Panc1 (cell line): ENCODE measurements at regions not wholly inside any gene's neighbourhood (a gene's known extent, or its start where the extent isn't known, plus 50 kb on each side); places are given as distances from the start of the nearest gene placed in this dataset.

Experiments used
- ATAC-seq: fragments of 200-7000 bp; cut with Tn5 transposase; 2 replicates; pipeline ENCODE4 v1.9.1; 2020; ENCODE audit warnings: mild to moderate bottlenecking, moderate library complexity
- BruUV-seq: library from RNA; stranded (reverse); fragments of 400-500 nt; replicated peaks from 2 replicates; lab custom pipeline; 2021; lab: Mats Ljungman, UMichigan
- CTCF ChIA-PET: fragments of 300-600 bp; sonication (Branson Sonifier 250); formaldehyde crosslinking; loops from one replicate; lab custom pipeline; 2022; ENCODE audit warnings: antibody characterized with exemption; lab: Charles Lee
- POLR2A ChIA-PET: fragments of 300-600 bp; sonication (Branson Sonifier 250); formaldehyde crosslinking; loops from one replicate; lab custom pipeline; 2022; ENCODE audit warnings: antibody characterized with exemption; lab: Charles Lee
- DNase-seq: peaks from one replicate; pipeline ENCODE4 v3.0.0-alpha.2; 2010; ENCODE audit warnings: low read depth, low spot score
- H3K27ac ChIP-seq: 2 replicates; pipeline ENCODE4 v1.5.1; 2011; ENCODE audit warnings: mild to moderate bottlenecking, low read length, inconsistent platforms
- H3K27me3 ChIP-seq: fragments of 200-500 bp; sonication (Bioruptor generic); 2 replicates; pipeline ENCODE4 v1.6.0; 2014; ENCODE audit warnings: low read length, inconsistent platforms; ENCODE audit not compliant: control insufficient read depth, insufficient read depth
- H3K36me3 ChIP-seq: fragments of 200-500 bp; sonication (Bioruptor generic); 2 replicates; pipeline ENCODE4 v1.5.1; 2014; ENCODE audit warnings: inconsistent platforms, mild to moderate bottlenecking, low read length, moderate library complexity; ENCODE audit not compliant: control insufficient read depth, insufficient read depth
- H3K4me1 ChIP-seq: 2 replicates; pipeline ENCODE4 v1.5.1; 2011; ENCODE audit warnings: inconsistent platforms, mild to moderate bottlenecking, low read length, moderate library complexity; ENCODE audit not compliant: control insufficient read depth, insufficient read depth
- H3K4me3 ChIP-seq, 2 experiments: 2 replicates each; pipeline ENCODE4 v1.5.1; 2011 to 2012; ENCODE audit warnings: low read depth in 2 of 2, low read length in 2 of 2, mild to moderate bottlenecking in 2 of 2, inconsistent platforms in 1 of 2, moderate library complexity in 1 of 2
- H3K9me3 ChIP-seq: fragments of 200-500 bp; sonication (Bioruptor generic); 2 replicates; pipeline ENCODE4 v1.5.1; 2014; ENCODE audit warnings: low read depth, mild to moderate bottlenecking, inconsistent platforms, low read length, moderate library complexity; ENCODE audit not compliant: control insufficient read depth, insufficient read depth
- CTCF ChIP-seq: fragments of 450-650 bp; IDR thresholded peaks from 2 replicates; pipeline ENCODE4 v1.5.1; 2017; ENCODE audit warnings: mild to moderate bottlenecking
- POLR2AphosphoS5 ChIP-seq: IDR thresholded peaks from 2 replicates; pipeline ENCODE4 v1.6.1; 2012; ENCODE audit warnings: mild to moderate bottlenecking, low read depth, low read length, moderate library complexity
- REST ChIP-seq, 2 experiments: IDR thresholded peaks; 2 replicates each; pipeline ENCODE4 v1.6.1; 2011 to 2012; ENCODE audit warnings: low read depth in 2 of 2, control low read depth in 1 of 2, low read length in 1 of 2, mild to moderate bottlenecking in 1 of 2, moderate library complexity in 1 of 2; ENCODE audit not compliant: insufficient read depth in 1 of 2
- SIN3A ChIP-seq: IDR thresholded peaks from 2 replicates; pipeline ENCODE4 v1.6.1; 2012; ENCODE audit warnings: low read depth, mild to moderate bottlenecking, low read length, moderate library complexity, borderline replicate concordance; ENCODE audit not compliant: insufficient read depth
- TCF7L2 ChIP-seq: IDR thresholded peaks from 2 replicates; pipeline ENCODE4 v1.6.1; 2011; ENCODE audit warnings: mild to moderate bottlenecking, low read depth, low read length, inconsistent platforms
- in situ Hi-C: cut with HindIII; loops from 2 replicates; pipeline ENCODE4 v1.10.0; 2016; ENCODE audit warnings: low sequenced_read_pairs, low pct_unique_long_range_greater_than_20kb
- intact Hi-C: fragments of 100-400 bp; cut with micrococcal nuclease; formaldehyde crosslinking; loops from one replicate; pipeline ENCODE4 v1.10.0; 2022; ENCODE audit not compliant: unreplicated experiment

GRCh38 chr4:79663141-79663540 is 255.1 kb upstream of the GK2 start:
- H3K27me3 ChIP-seq, result no peaks in the 10 kb centered on the region
- TF ChIP-seq SIN3A (no peak), POLR2AphosphoS5 (no peak), CTCF (no peak)
- no peaks in the 10 kb centered on the region for H3K4me1 ChIP-seq
- in situ Hi-C loops (no loop called here), intact Hi-C loops (no loop called here)
- CTCF ChIA-PET, result no interaction called here
- H3K36me3 ChIP-seq, result no peaks in the 10 kb centered on the region
- DNase-seq (no peak), ATAC-seq (no peak)
- no peaks in the 10 kb centered on the region for H3K9me3 ChIP-seq
- no TSS peak for BruUV-seq
- H3K4me3 ChIP-seq, result no peak overlapping the region
- POLR2A ChIA-PET, result no interaction called here
- no peak overlapping the region for H3K27ac ChIP-seq

- no peaks in the 10 kb centered on the region for H3K4me1 ChIP-seq
- no peak overlapping the region for H3K27ac ChIP-seq
- no peak for DNase-seq
- POLR2A ChIA-PET, result no interaction called here
- intact Hi-C loops (no loop called here), in situ Hi-C loops (no loop called here)
- H3K27me3 ChIP-seq, result no peaks in the 10 kb centered on the region
- BruUV-seq, result no TSS peak
- TF ChIP-seq SIN3A (no peak), CTCF (no peak), POLR2AphosphoS5 (no peak), REST (IDR thresholded peaks at IDR 0.05; ENCODE audit: insufficient read depth in 1 of 2, low read depth in 2 of 2, low read length in 1 of 2) (no peak), TCF7L2 (no peak)
- CTCF ChIA-PET, result no interaction called here
- H3K4me3 ChIP-seq, result no peak overlapping the region
- no peaks in the 10 kb centered on the region for H3K36me3 ChIP-seq
- ATAC-seq, result no peak
- no peaks in the 10 kb centered on the region for H3K9me3 ChIP-seq
These were observed 254.6 kb upstream of the GK2 start for GRCh38 chr4:79662651-79663050.

- BruUV-seq, result no TSS peak
- in situ Hi-C loops (no loop called here), intact Hi-C loops (no loop called here)
- Histone ChIP-seq H3K27me3 (no peaks in the 10 kb centered on the region), H3K9me3 (no peaks in the 10 kb centered on the region), H3K27ac (no peak overlapping the region), H3K36me3 (no peaks in the 10 kb centered on the region), H3K4me3 (no peak overlapping the region), H3K4me1 (no peaks in the 10 kb centered on the region)
- TF ChIP-seq POLR2AphosphoS5, result no peak
- no peak for TF ChIP-seq REST (IDR thresholded peaks at IDR 0.05; ENCODE audit: insufficient read depth in 1 of 2, low read depth in 2 of 2, low read length in 1 of 2)
- no peak for TF ChIP-seq SIN3A
- no peak for TF ChIP-seq CTCF
- ChIA-PET POLR2A (no interaction called here), CTCF (no interaction called here)
- DNase-seq (no peak), ATAC-seq (no peak)
These were observed 253.2 kb upstream of the GK2 start for GRCh38 chr4:79661196-79661595.
